ENCODE measurements at regions not wholly inside any gene's neighbourhood (a gene's known extent, or its start where the extent isn't known, plus 50 kb on each side); places are given as distances from the start of the nearest gene placed in this dataset.

- TF ChIP-seq POLR2A (IDR thresholded peaks at IDR 0.05) (no peak), CTCF (IDR thresholded peaks at IDR 0.05) (no peak)
- no peaks in the 10 kb centered on the region for H3K36me3 ChIP-seq
- H3K4me3 ChIP-seq: no peak overlapping the region
- intact Hi-C loops (cut with DNase I): no loop called here
- no peaks in the 10 kb centered on the region for H3K9me3 ChIP-seq
- no CpG with 5 or more reads among the region's 1 CpG for WGBS, 2 donors
- no peaks in the 10 kb centered on the region for H3K27me3 ChIP-seq
- H3K4me1 ChIP-seq: no peaks in the 10 kb centered on the region
- H3K27ac ChIP-seq: no peak overlapping the region
- DNase-seq: no peak
Measured at GRCh38 chr2:123468071-123468470, 557.0 kb upstream of the CNTNAP5 start.

DNA sequence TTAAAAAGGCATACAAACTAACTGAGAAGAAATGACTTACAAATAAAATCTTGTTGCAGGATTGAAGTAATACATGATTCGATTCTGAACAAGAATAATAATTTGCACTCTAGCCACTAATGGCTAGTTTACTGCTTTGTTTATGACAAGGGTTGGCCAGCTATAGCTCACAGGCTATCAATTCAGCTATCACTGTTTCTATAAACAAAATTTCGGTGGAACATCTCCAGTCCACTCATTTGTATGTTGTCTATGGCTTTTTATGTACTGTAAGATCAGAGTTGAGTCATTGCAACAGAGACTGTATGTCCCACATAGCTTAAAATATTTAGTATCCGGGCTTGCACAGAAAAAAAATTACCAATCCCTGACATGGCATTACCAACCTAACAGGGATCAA lies 543.7 kb upstream of the CNTNAP5 start:
- Histone ChIP-seq H3K9me3 (no peaks in the 10 kb centered on the region), H3K4me1 (no peaks in the 10 kb centered on the region), H3K27me3 (no peaks in the 10 kb centered on the region), H3K27ac (no peak overlapping the region), H3K4me3 (no peak overlapping the region), H3K36me3 (no peaks in the 10 kb centered on the region)
- intact Hi-C loops (cut with DNase I): no loop called here
- 53 to 56% methylated on average over 3 of the region's 3 CpGs for WGBS, 2 donors
- DNase-seq: no peak
- TF ChIP-seq CTCF (IDR thresholded peaks at IDR 0.05): no peak
- no peak for TF ChIP-seq POLR2A (IDR thresholded peaks at IDR 0.05)

DNA sequence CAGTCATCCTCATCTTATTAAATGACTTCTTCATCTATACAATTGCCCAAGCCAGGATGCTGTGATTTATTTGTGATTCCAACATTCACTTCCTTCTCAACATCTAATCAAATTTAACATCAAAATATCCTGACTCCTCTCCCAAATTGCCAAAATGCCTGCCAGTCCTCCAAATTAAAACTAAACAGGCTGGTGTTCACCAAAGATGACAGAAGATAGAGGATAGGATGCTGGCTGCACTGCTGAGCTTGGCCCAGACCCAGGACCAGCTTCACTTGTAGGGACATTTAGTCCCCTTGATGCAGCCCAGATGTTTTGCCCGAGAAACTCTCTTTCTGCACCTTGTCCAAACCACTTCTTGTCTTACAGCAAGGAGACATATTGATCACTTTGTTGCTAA lies 540.0 kb upstream of the CNTNAP5 start:
- Histone ChIP-seq H3K9me3 (no peaks in the 10 kb centered on the region), H3K27me3 (no peaks in the 10 kb centered on the region), H3K4me1 (no peaks in the 10 kb centered on the region), H3K36me3 (no peaks in the 10 kb centered on the region), H3K4me3 (no peak overlapping the region), H3K27ac (no peak overlapping the region)
- DNase-seq: no peak
- 71 to 91% methylated on average over 1 of the region's 1 CpG for WGBS, 2 donors
- no peak for TF ChIP-seq POLR2A (IDR thresholded peaks at IDR 0.05)
- no peak for TF ChIP-seq CTCF (IDR thresholded peaks at IDR 0.05)
- intact Hi-C loops (cut with DNase I): no loop called here

GRCh38 chr2:123493687-123494086 lies 531.4 kb upstream of the CNTNAP5 start:
- Histone ChIP-seq H3K4me1 (no peaks in the 10 kb centered on the region), H3K9me3 (no peaks in the 10 kb centered on the region), H3K4me3 (no peak overlapping the region), H3K27me3 (no peaks in the 10 kb centered on the region), H3K36me3 (no peaks in the 10 kb centered on the region), H3K27ac (no peak overlapping the region)
- intact Hi-C loops (cut with DNase I): no loop called here
- no peak for TF ChIP-seq POLR2A (IDR thresholded peaks at IDR 0.05)
- no peak for TF ChIP-seq CTCF (IDR thresholded peaks at IDR 0.05)
- DNase-seq: no peak
- 78 to 89% methylated on average over 1 of the region's 1 CpG for WGBS, 2 donors

- 56 to 83% methylated on average over 3 of the region's 3 CpGs for WGBS, 2 donors
- intact Hi-C loops (cut with DNase I): no loop called here
- Histone ChIP-seq H3K9me3 (no peaks in the 10 kb centered on the region), H3K36me3 (no peaks in the 10 kb centered on the region), H3K4me1 (no peaks in the 10 kb centered on the region), H3K27ac (no peak overlapping the region), H3K4me3 (no peak overlapping the region), H3K27me3 (no peaks in the 10 kb centered on the region)
- DNase-seq: no peak
- TF ChIP-seq POLR2A (IDR thresholded peaks at IDR 0.05) (no peak), CTCF (IDR thresholded peaks at IDR 0.05) (no peak)
Measured at GRCh38 chr2:123495241-123495640, 529.8 kb upstream of the CNTNAP5 start.

Data from esophagus squamous epithelium (tissue), 5 donors.